Sigmoid colon (tissue), 6 donors: ENCODE measurements at regions not wholly inside any gene's neighbourhood (a gene's known extent, or its start where the extent isn't known, plus 50 kb on each side); places are given as distances from the start of the nearest gene placed in this dataset.

Experiments used
- DNase-seq: peaks from one replicate; pipeline ENCODE4 v3.0.0-alpha.2; 2019
- H3K27ac ChIP-seq, 4 donors: fragments of 200-600 bp; sonication (generic); one replicate each; pipeline ENCODE4 v1.5.1; 2016 to 2019; ENCODE audit warnings: mild to moderate bottlenecking in 1 of 4
- H3K27me3 ChIP-seq, 3 donors: fragments of 200-600 bp; sonication (generic); one replicate each; pipeline ENCODE4 v1.5.1; 2019; ENCODE audit warnings: mild to moderate bottlenecking in 1 of 3
- H3K36me3 ChIP-seq, 4 donors: fragments of 200-600 bp; sonication (generic); one replicate each; pipeline ENCODE4 v1.5.1; 2016 to 2019
- H3K4me1 ChIP-seq, 4 donors: fragments of 200-600 bp; sonication (generic); one replicate each; pipeline ENCODE4 v1.5.1; 2017 to 2019
- H3K4me3 ChIP-seq, 4 donors: fragments of 200-600 bp; sonication (generic); one replicate each; pipeline ENCODE4 v1.5.1; 2017 to 2019; ENCODE audit warnings: mild to moderate bottlenecking in 2 of 4, moderate library complexity in 1 of 4
- H3K9me3 ChIP-seq, 4 donors: fragments of 200-600 bp in 3 of 4; sonication (generic) in 3 of 4; one replicate each; pipeline versions ENCODE4 v1.5.1 to v1.6.1; 2013 to 2019
- EP300 ChIP-seq, 4 donors: sonication (generic); formaldehyde crosslinking; IDR thresholded peaks; one replicate each; pipeline ENCODE4 v1.6.1; 2017; ENCODE audit warnings: antibody characterized with exemption in 4 of 4
- POLR2A ChIP-seq, 2 donors: fragments of 450-650 bp; IDR thresholded peaks; one replicate each; pipeline ENCODE4 v1.6.1; 2016; ENCODE audit warnings: antibody characterized with exemption in 2 of 2, mild to moderate bottlenecking in 2 of 2, moderate library complexity in 2 of 2
- POLR2AphosphoS5 ChIP-seq, 4 donors: sonication (generic); formaldehyde crosslinking; IDR thresholded peaks; one replicate each; pipeline ENCODE4 v1.6.1; 2017; ENCODE audit warnings: antibody characterized with exemption in 4 of 4
- WGBS, 2 donors: extraction: QIAGEN DNeasy Blood & Tissue Kit; methylation state at CpG; one replicate each; pipeline ENCODE4 v1.1.7; 2013; 5-methylcytosine and 5-hydroxymethylcytosine counted together
- intact Hi-C: fragments of 100-400 bp; cut with DNase I; formaldehyde crosslinking; loops from one replicate; pipeline ENCODE4 v1.15.1; 2023
- TF ChIP-seq, protein P1 (sequence below), 4 experiments: fragments of 450-650 bp in 3 of 4; fragments of 200-600 bp in 1 of 4; IDR thresholded peaks; one replicate each; pipeline ENCODE4 v1.5.1; 2016 to 2019; ENCODE audit warnings: antibody characterized with exemption in 4 of 4, mild to moderate bottlenecking in 3 of 4, moderate library complexity in 2 of 4
- donor health status: healthy with polysubstance abuse.
- donor health status: healthy.

GRCh38 chr11:38219636-38220035 is 1621.6 kb upstream of the RAG2 start:
- Histone ChIP-seq H3K4me3 (no peak overlapping the region), H3K4me1 (no peaks in the 10 kb centered on the region), H3K9me3 (peaks cover 0 to 7% (median 0%) of the 10 kb centered on the region in 4 donors), H3K27me3 (no peaks in the 10 kb centered on the region), H3K36me3 (no peaks in the 10 kb centered on the region), H3K27ac (no peak overlapping the region)
- TF ChIP-seq, protein P1, sequence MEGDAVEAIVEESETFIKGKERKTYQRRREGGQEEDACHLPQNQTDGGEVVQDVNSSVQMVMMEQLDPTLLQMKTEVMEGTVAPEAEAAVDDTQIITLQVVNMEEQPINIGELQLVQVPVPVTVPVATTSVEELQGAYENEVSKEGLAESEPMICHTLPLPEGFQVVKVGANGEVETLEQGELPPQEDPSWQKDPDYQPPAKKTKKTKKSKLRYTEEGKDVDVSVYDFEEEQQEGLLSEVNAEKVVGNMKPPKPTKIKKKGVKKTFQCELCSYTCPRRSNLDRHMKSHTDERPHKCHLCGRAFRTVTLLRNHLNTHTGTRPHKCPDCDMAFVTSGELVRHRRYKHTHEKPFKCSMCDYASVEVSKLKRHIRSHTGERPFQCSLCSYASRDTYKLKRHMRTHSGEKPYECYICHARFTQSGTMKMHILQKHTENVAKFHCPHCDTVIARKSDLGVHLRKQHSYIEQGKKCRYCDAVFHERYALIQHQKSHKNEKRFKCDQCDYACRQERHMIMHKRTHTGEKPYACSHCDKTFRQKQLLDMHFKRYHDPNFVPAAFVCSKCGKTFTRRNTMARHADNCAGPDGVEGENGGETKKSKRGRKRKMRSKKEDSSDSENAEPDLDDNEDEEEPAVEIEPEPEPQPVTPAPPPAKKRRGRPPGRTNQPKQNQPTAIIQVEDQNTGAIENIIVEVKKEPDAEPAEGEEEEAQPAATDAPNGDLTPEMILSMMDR (IDR thresholded peaks at IDR 0.05): no peak
- TF ChIP-seq POLR2AphosphoS5 (IDR thresholded peaks at IDR 0.05) (no peak), EP300 (IDR thresholded peaks at IDR 0.05) (no peak), POLR2A (IDR thresholded peaks at IDR 0.05) (no peak)
- 62 to 72% methylated on average over 2 of the region's 2 CpGs for WGBS, 2 donors
- intact Hi-C loops: no loop called here
- no peak for DNase-seq

DNA sequence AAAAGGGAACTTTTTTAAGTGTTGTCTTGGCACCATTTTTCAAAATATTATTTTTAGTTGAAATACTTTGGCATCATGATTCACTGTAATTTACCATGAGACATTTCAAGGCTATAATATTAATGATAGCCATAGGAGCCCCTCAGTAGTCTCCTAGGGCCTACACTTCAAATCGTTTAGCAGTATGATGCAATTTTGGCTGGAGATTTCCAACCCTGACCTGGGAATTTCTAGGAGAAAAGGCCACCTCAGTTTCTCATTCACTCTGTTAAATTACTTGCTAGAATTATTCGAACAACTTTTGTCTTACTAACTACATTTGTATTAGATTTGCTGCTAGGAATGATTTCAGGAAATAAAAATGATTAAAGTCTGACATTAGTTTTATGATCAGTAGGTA is 1610.9 kb upstream of the RAG2 start:
- Histone ChIP-seq H3K36me3 (no peaks in the 10 kb centered on the region), H3K9me3 (no peaks in the 10 kb centered on the region), H3K4me3 (no peak overlapping the region), H3K4me1 (no peaks in the 10 kb centered on the region), H3K27me3 (no peaks in the 10 kb centered on the region), H3K27ac (no peak overlapping the region)
- TF ChIP-seq EP300 (IDR thresholded peaks at IDR 0.05): no peak
- TF ChIP-seq POLR2AphosphoS5 (IDR thresholded peaks at IDR 0.05): no peak
- TF ChIP-seq, protein P1 (IDR thresholded peaks at IDR 0.05): no peak
- TF ChIP-seq POLR2A (IDR thresholded peaks at IDR 0.05): no peak
- intact Hi-C loops: no loop called here
- 75 to 76% methylated on average over 2 of the region's 2 CpGs for WGBS, 2 donors
- no peak for DNase-seq

GRCh38 chr11:38206663-38207062 is 1608.6 kb upstream of the RAG2 start:
- Histone ChIP-seq H3K4me3 (no peak overlapping the region), H3K4me1 (no peaks in the 10 kb centered on the region), H3K27me3 (no peaks in the 10 kb centered on the region), H3K27ac (no peak overlapping the region), H3K36me3 (no peaks in the 10 kb centered on the region), H3K9me3 (no peaks in the 10 kb centered on the region)
- TF ChIP-seq POLR2AphosphoS5 (IDR thresholded peaks at IDR 0.05) (no peak), EP300 (IDR thresholded peaks at IDR 0.05) (no peak), POLR2A (IDR thresholded peaks at IDR 0.05) (no peak)
- TF ChIP-seq, protein P1 (IDR thresholded peaks at IDR 0.05): no peak
- WGBS, 2 donors: 68 to 72% methylated on average over 2 of the region's 2 CpGs
- intact Hi-C loops: no loop called here
- no peak for DNase-seq

GRCh38 chr11:38191101-38191500 is 1593.1 kb upstream of the RAG2 start:
- Histone ChIP-seq H3K4me3 (no peak overlapping the region), H3K36me3 (no peaks in the 10 kb centered on the region), H3K4me1 (no peaks in the 10 kb centered on the region), H3K27ac (no peak overlapping the region), H3K27me3 (no peaks in the 10 kb centered on the region), H3K9me3 (peaks cover 0 to 4% (median 0%) of the 10 kb centered on the region in 4 donors)
- WGBS, 2 donors: 85 to 90% methylated on average over 1 of the region's 1 CpG
- no peak for DNase-seq
- TF ChIP-seq, protein P1 (IDR thresholded peaks at IDR 0.05): no peak
- TF ChIP-seq EP300 (IDR thresholded peaks at IDR 0.05) (no peak), POLR2AphosphoS5 (IDR thresholded peaks at IDR 0.05) (no peak), POLR2A (IDR thresholded peaks at IDR 0.05) (no peak)
- intact Hi-C loops: no loop called here

- H3K4me3 ChIP-seq: no peak overlapping the region
- intact Hi-C loops: no loop called here
- H3K36me3 ChIP-seq: no peaks in the 10 kb centered on the region
- H3K9me3 ChIP-seq: no peaks in the 10 kb centered on the region
- no peaks in the 10 kb centered on the region for H3K27me3 ChIP-seq
- H3K4me1 ChIP-seq: no peaks in the 10 kb centered on the region
- TF ChIP-seq POLR2A (IDR thresholded peaks at IDR 0.05) (no peak), POLR2AphosphoS5 (IDR thresholded peaks at IDR 0.05) (no peak), EP300 (IDR thresholded peaks at IDR 0.05) (no peak)
- TF ChIP-seq, protein P1 (IDR thresholded peaks at IDR 0.05): no peak
- H3K27ac ChIP-seq: no peak overlapping the region
- WGBS, 2 donors: 3 to 10% methylated on average over 1 of the region's 1 CpG
- DNase-seq: no peak
These were observed 1584.3 kb upstream of the RAG2 start for GRCh38 chr11:38182126-38182866.
